ENCODE measurements at regions not wholly inside any gene's neighbourhood (a gene's known extent, or its start where the extent isn't known, plus 50 kb on each side); places are given as distances from the start of the nearest gene placed in this dataset.
"Not testable (repeated sequence)": the region's sequence is repeated elsewhere in the genome, so short reads cannot be mapped to it uniquely, and the experiment has no call there.

- no peak for TF ChIP-seq CTCF (IDR thresholded peaks at IDR 0.05)
- no peak for DNase-seq (ENCODE audit: low spot score)
- ATAC-seq (ENCODE audit: low FRiP score) = no peak
Observed at GRCh38 chr4:174183259-174183658, 100.2 kb downstream of the FBXO8 start.

GRCh38 chr4:174181827-174182226 lies 101.6 kb downstream of the FBXO8 start:
- no peak for TF ChIP-seq CTCF (IDR thresholded peaks at IDR 0.05)

GRCh38 chr4:174177536-174177935 lies 105.9 kb downstream of the FBXO8 start:
- DNase-seq (ENCODE audit: low spot score) = no peak
- no peak for ATAC-seq (ENCODE audit: low FRiP score)
- TF ChIP-seq CTCF (IDR thresholded peaks at IDR 0.05) = no peak

More at GRCh38 chr4:174181827-174182226, 101.6 kb downstream of the FBXO8 start:
- no peak for ATAC-seq (ENCODE audit: low FRiP score)
- no peak for DNase-seq (ENCODE audit: low spot score)

- DNase-seq (ENCODE audit: low spot score); ATAC-seq (ENCODE audit: low FRiP score): not testable (repeated sequence)
Observed at GRCh38 chr4:174175836-174176235, 107.6 kb downstream of the FBXO8 start.

GRCh38 chr4:174173360-174173759 lies 110.1 kb downstream of the FBXO8 start:
- no peak for TF ChIP-seq CTCF (IDR thresholded peaks at IDR 0.05)
- DNase-seq (ENCODE audit: low spot score) = no peak
- ATAC-seq (ENCODE audit: low FRiP score) = no peak

GRCh38 chr4:174172274-174172673 lies 111.2 kb downstream of the FBXO8 start:
- TF ChIP-seq CTCF (IDR thresholded peaks at IDR 0.05) = no peak
- ATAC-seq (ENCODE audit: low FRiP score) = no peak
- no peak for DNase-seq (ENCODE audit: low spot score)

- no peak for ATAC-seq (ENCODE audit: low FRiP score)
- no peak for TF ChIP-seq CTCF (IDR thresholded peaks at IDR 0.05)
- DNase-seq (ENCODE audit: low spot score) = no peak
Observed at GRCh38 chr4:174170906-174171305, 112.6 kb downstream of the FBXO8 start.

GRCh38 chr4:174170091-174170490 lies 113.4 kb downstream of the FBXO8 start:
- no peak for TF ChIP-seq CTCF (IDR thresholded peaks at IDR 0.05)
- no peak for DNase-seq (ENCODE audit: low spot score)
- no peak for ATAC-seq (ENCODE audit: low FRiP score)

Data from omental fat pad (tissue), 3 donors.